Spleen (tissue), 11 donors: ENCODE measurements at regions not wholly inside any gene's neighbourhood (a gene's known extent, or its start where the extent isn't known, plus 50 kb on each side); places are given as distances from the start of the nearest gene placed in this dataset.

Experiments used
- DNase-seq: peaks from one replicate; pipeline ENCODE4 v3.0.0-alpha.2; 2020
- H3K27ac ChIP-seq, 8 donors: fragments of 200-600 bp; sonication (generic) in 7 of 8; 1 replicate in 4 of 8; 2 replicates in 4 of 8; pipeline versions ENCODE4 v1.5.0 to v1.8.0; 2016 to 2021; ENCODE audit warnings: inconsistent platforms in 4 of 8, mild to moderate bottlenecking in 4 of 8, moderate library complexity in 1 of 8
- H3K27me3 ChIP-seq, 7 donors: fragments of 200-600 bp; sonication (generic) in 6 of 7; replicated peaks in 1 of 7; 1 replicate in 4 of 7; 2 replicates in 3 of 7; pipeline versions ENCODE4 v1.5.0 to v1.8.0; 2016 to 2021; ENCODE audit warnings: inconsistent platforms in 3 of 7, mild to moderate bottlenecking in 1 of 7
- H3K36me3 ChIP-seq, 6 donors: fragments of 200-600 bp; sonication (generic) in 5 of 6; 1 replicate in 4 of 6; 2 replicates in 2 of 6; pipeline versions ENCODE4 v1.5.0 to v1.8.0; 2016 to 2021; ENCODE audit warnings: inconsistent platforms in 2 of 6
- H3K4me1 ChIP-seq, 6 donors: fragments of 200-600 bp; sonication (generic) in 5 of 6; 1 replicate in 3 of 6; 2 replicates in 3 of 6; pipeline versions ENCODE4 v1.5.0 to v1.8.0; 2016 to 2021; ENCODE audit warnings: inconsistent platforms in 3 of 6
- H3K4me3 ChIP-seq, 8 donors: fragments of 200-600 bp; sonication (generic) in 7 of 8; 1 replicate in 4 of 8; 2 replicates in 4 of 8; pipeline versions ENCODE4 v1.5.0 to v1.8.0; 2016 to 2021; ENCODE audit warnings: inconsistent platforms in 4 of 8, mild to moderate bottlenecking in 4 of 8, moderate library complexity in 2 of 8
- H3K9me3 ChIP-seq, 8 donors: fragments of 200-600 bp; sonication (generic) in 7 of 8; 1 replicate in 4 of 8; 2 replicates in 4 of 8; pipeline versions ENCODE4 v1.5.0 to v1.8.0; 2016 to 2021; ENCODE audit warnings: inconsistent platforms in 4 of 8
- CTCF ChIP-seq, 11 experiments: fragments of 200-600 bp in 7 of 11; fragments of 450-650 bp in 4 of 11; sonication (generic) in 4 of 11; IDR thresholded peaks in 8 of 11; conservative IDR thresholded peaks in 3 of 11; 1 replicate in 7 of 11; 2 replicates in 4 of 11; pipeline versions ENCODE4 v1.4.0 to v1.8.0; 2016 to 2021; ENCODE audit warnings: antibody characterized with exemption in 11 of 11, inconsistent platforms in 4 of 11, mild to moderate bottlenecking in 1 of 11
- POLR2A ChIP-seq, 3 donors: fragments of 450-650 bp; IDR thresholded peaks; one replicate each; pipeline ENCODE4 v1.5.1; 2017; ENCODE audit warnings: antibody characterized with exemption in 3 of 3, mild to moderate bottlenecking in 1 of 3
- POLR2AphosphoS5 ChIP-seq, 3 donors: sonication (generic); formaldehyde crosslinking; IDR thresholded peaks; one replicate each; pipeline ENCODE4 v1.5.1; 2017; ENCODE audit warnings: antibody characterized with exemption in 3 of 3
- WGBS, 5 donors: extraction: QIAGEN DNeasy Blood & Tissue Kit in 3 of 5; methylation state at CpG; one replicate each; pipeline versions ENCODE4 v1.1.5 to v1.1.7; 2013 to 2018; 5-methylcytosine and 5-hydroxymethylcytosine counted together
- intact Hi-C: fragments of 100-400 bp; cut with DNase I; formaldehyde crosslinking; loops from one replicate; pipeline ENCODE4 v1.15.0; 2023; ENCODE audit warnings: low total_unique reads
- donor health status: healthy with polysubstance abuse.
- donor health status: DM: no; HTN: no; CAD: no; lungs with moderate emphysema.
- donor health status: DM: no; HTN: no; CAD: no.
- donor health status: Bipolar disorder and iron deficiency.
- donor health status: healthy.
- donor health status: DM: no; HTN: no; CAD: no.
- donor health status: DM: yes; HTN: yes; CAD: no.

- 70 to 93% (median 87%) methylated on average over 7 of the region's 7 CpGs for WGBS, 5 donors
- no peak for TF ChIP-seq POLR2AphosphoS5 (IDR thresholded peaks at IDR 0.05)
- no peak for TF ChIP-seq POLR2A (IDR thresholded peaks at IDR 0.05)
- TF ChIP-seq CTCF (IDR thresholded peaks at IDR 0.05 in 8 of 11, conservative IDR thresholded peaks at IDR 0.05 in 3 of 11), result no peak
- peaks cover 0 to 30% (median 24%) of the 10 kb centered on the region in 8 donors for H3K9me3 ChIP-seq
- no peak overlapping the region for H3K4me3 ChIP-seq
- H3K36me3 ChIP-seq, result no peaks in the 10 kb centered on the region
- no peaks in the 10 kb centered on the region for H3K4me1 ChIP-seq
- intact Hi-C loops, result no loop called here
- H3K27ac ChIP-seq, result no peak overlapping the region
- H3K27me3 ChIP-seq, result peaks cover 0 to 11% (median 0%) of the 10 kb centered on the region in 7 donors
- no peak for DNase-seq
Observed at GRCh38 chr19:33963514-33963913, 166.8 kb downstream of the KCTD15 start.

- Histone ChIP-seq H3K4me3 (no peak overlapping the region), H3K9me3 (peaks cover 0 to 64% (median 58%) of the 10 kb centered on the region in 8 donors), H3K27ac (no peak overlapping the region), H3K36me3 (no peaks in the 10 kb centered on the region), H3K4me1 (no peaks in the 10 kb centered on the region), H3K27me3 (peaks cover 0 to 16% (median 0%) of the 10 kb centered on the region in 7 donors)
- WGBS, 5 donors, result 50 to 81% (median 62%) methylated on average over 1 of the region's 1 CpG
- no peak for DNase-seq
- intact Hi-C loops, result no loop called here
- TF ChIP-seq CTCF (IDR thresholded peaks at IDR 0.05 in 8 of 11, conservative IDR thresholded peaks at IDR 0.05 in 3 of 11) (no peak), POLR2AphosphoS5 (IDR thresholded peaks at IDR 0.05) (no peak), POLR2A (IDR thresholded peaks at IDR 0.05) (no peak)
Observed at GRCh38 chr19:33971073-33971472, 174.4 kb downstream of the KCTD15 start.

- peaks cover 0 to 8% (median 2%) of the 10 kb centered on the region in 8 donors for H3K9me3 ChIP-seq
- no peak for DNase-seq
- H3K4me1 ChIP-seq, result no peaks in the 10 kb centered on the region
- TF ChIP-seq CTCF (IDR thresholded peaks at IDR 0.05 in 8 of 11, conservative IDR thresholded peaks at IDR 0.05 in 3 of 11), result no peak
- no peak for TF ChIP-seq POLR2AphosphoS5 (IDR thresholded peaks at IDR 0.05)
- TF ChIP-seq POLR2A (IDR thresholded peaks at IDR 0.05), result no peak
- no peak overlapping the region for H3K4me3 ChIP-seq
- H3K27ac ChIP-seq, result no peak overlapping the region
- intact Hi-C loops, result no loop called here
- no peaks in the 10 kb centered on the region for H3K36me3 ChIP-seq
- H3K27me3 ChIP-seq, result peaks cover 0 to 31% (median 0%) of the 10 kb centered on the region in 7 donors
- whole genome bisulfite sequencing, 5 donors, result 84 to 91% (median 85%) methylated on average over 4 of the region's 4 CpGs
Observed at GRCh38 chr19:33977756-33978685, 181.4 kb downstream of the KCTD15 start.

- Histone ChIP-seq H3K36me3 (no peaks in the 10 kb centered on the region), H3K4me3 (no peak overlapping the region), H3K27ac (no peak overlapping the region), H3K9me3 (peaks cover 0 to 21% (median 11%) of the 10 kb centered on the region in 8 donors), H3K4me1 (no peaks in the 10 kb centered on the region), H3K27me3 (peaks cover 0 to 21% (median 0%) of the 10 kb centered on the region in 7 donors)
- intact Hi-C loops, result no loop called here
- no peak for DNase-seq
- TF ChIP-seq CTCF (IDR thresholded peaks at IDR 0.05 in 8 of 11, conservative IDR thresholded peaks at IDR 0.05 in 3 of 11) (no peak), POLR2A (IDR thresholded peaks at IDR 0.05) (no peak), POLR2AphosphoS5 (IDR thresholded peaks at IDR 0.05) (no peak)
Observed at GRCh38 chr19:33982706-33983105, 186.0 kb downstream of the KCTD15 start.
